ENCODE measurements at regions not wholly inside any gene's neighbourhood (a gene's known extent, or its start where the extent isn't known, plus 50 kb on each side); places are given as distances from the start of the nearest gene placed in this dataset.
"Not testable (repeated sequence)": the region's sequence is repeated elsewhere in the genome, so short reads cannot be mapped to it uniquely, and the experiment has no call there.

GRCh38 chr12:83573671-83574070 lies 887.0 kb downstream of the TMTC2 start:
- DNase-seq (no peak), ATAC-seq (no peak)

- DNase-seq (no peak), ATAC-seq (no peak)
Measured at GRCh38 chr12:83559650-83560049, 872.9 kb downstream of the TMTC2 start.

GRCh38 chr12:83556040-83556439 lies 869.3 kb downstream of the TMTC2 start:
- not testable (repeated sequence) for ATAC-seq, DNase-seq

- DNase-seq (no peak), ATAC-seq (no peak)
Measured at GRCh38 chr12:83541446-83541845, 854.7 kb downstream of the TMTC2 start.

GRCh38 chr12:83538361-83538965 lies 851.8 kb downstream of the TMTC2 start:
- no peak for ATAC-seq
- DNase-seq: no peak

GRCh38 chr12:83537428-83538053 lies 850.8 kb downstream of the TMTC2 start:
- DNase-seq: no peak
- ATAC-seq: no peak

- no peak for ATAC-seq
- no peak for DNase-seq
Measured at GRCh38 chr12:83536496-83536895, 849.8 kb downstream of the TMTC2 start.

GRCh38 chr12:83528571-83528970 lies 841.9 kb downstream of the TMTC2 start:
- ATAC-seq (no peak), DNase-seq (no peak)

- ATAC-seq (no peak), DNase-seq (no peak)
Measured at GRCh38 chr12:83527810-83528209, 841.1 kb downstream of the TMTC2 start.

- DNase-seq (no peak), ATAC-seq (no peak)
Measured at GRCh38 chr12:83515306-83516026, 828.8 kb downstream of the TMTC2 start.

- DNase-seq: no peak
- no peak for ATAC-seq
Measured at GRCh38 chr12:83514372-83514771, 827.7 kb downstream of the TMTC2 start.

- ATAC-seq (no peak), DNase-seq (no peak)
Measured at GRCh38 chr12:83506841-83507240, 820.1 kb downstream of the TMTC2 start.

GRCh38 chr12:83505586-83505985 lies 818.9 kb downstream of the TMTC2 start:
- ATAC-seq (no peak), DNase-seq (no peak)

- DNase-seq, ATAC-seq: not testable (repeated sequence)
Measured at GRCh38 chr12:83499894-83500293, 813.2 kb downstream of the TMTC2 start.

GRCh38 chr12:83477696-83478095 lies 791.0 kb downstream of the TMTC2 start:
- no peak for DNase-seq
- no peak for ATAC-seq

- ATAC-seq (no peak), DNase-seq (no peak)
Measured at GRCh38 chr12:83476695-83477690, 790.3 kb downstream of the TMTC2 start.

- DNase-seq: no peak
- no peak for ATAC-seq
Measured at GRCh38 chr12:83476006-83476405, 789.3 kb downstream of the TMTC2 start.

GRCh38 chr12:83474369-83474768 lies 787.7 kb downstream of the TMTC2 start:
- ATAC-seq: no peak
- no peak for DNase-seq

- DNase-seq: no peak
- ATAC-seq: no peak
Measured at GRCh38 chr12:83473408-83474095, 786.8 kb downstream of the TMTC2 start.

GRCh38 chr12:83472772-83473171 lies 786.1 kb downstream of the TMTC2 start:
- ATAC-seq (no peak), DNase-seq (no peak)

GRCh38 chr12:83472350-83472749 lies 785.6 kb downstream of the TMTC2 start:
- DNase-seq (no peak), ATAC-seq (no peak)

- DNase-seq (no peak), ATAC-seq (no peak)
Measured at GRCh38 chr12:83471341-83471740, 784.6 kb downstream of the TMTC2 start.
